T-helper 17 cell (primary cell): ENCODE measurements at regions not wholly inside any gene's neighbourhood (a gene's known extent, or its start where the extent isn't known, plus 50 kb on each side); places are given as distances from the start of the nearest gene placed in this dataset.
"Not testable (repeated sequence)": the region's sequence is repeated elsewhere in the genome, so short reads cannot be mapped to it uniquely, and the experiment has no call there.

Experiments used
- ATAC-seq: fragments of 150-1000 bp; cut with Tn5 transposase; 2 replicates; pipeline ENCODE4 v1.10.0; 2021; ENCODE audit warnings: mild to moderate bottlenecking, moderate library complexity
- DNase-seq, 3 donors: peaks; one replicate each; pipeline versions ENCODE4 v3.0.0 to v3.0.0-alpha.2; 2020 to 2021
- H3K9me3 ChIP-seq: one replicate; pipeline ENCODE4 v1.7.0; 2013; ENCODE audit warnings: low read length, mild to moderate bottlenecking; ENCODE audit not compliant: control insufficient read depth, poor library complexity, severe bottlenecking
- H3K27ac Mint-ChIP-seq: one replicate; pipeline ENCODE4 v1.8.0; 2022; ENCODE audit warnings: mild to moderate bottlenecking, moderate library complexity, mixed read lengths
- H3K27me3 Mint-ChIP-seq: one replicate; pipeline ENCODE4 v1.8.0; 2022; ENCODE audit warnings: mixed read lengths
- H3K36me3 Mint-ChIP-seq: one replicate; pipeline ENCODE4 v1.8.0; 2022; ENCODE audit warnings: low read depth, mixed read lengths
- H3K4me1 Mint-ChIP-seq: one replicate; pipeline ENCODE4 v1.8.0; 2022; ENCODE audit warnings: mild to moderate bottlenecking, mixed read lengths
- H3K4me3 Mint-ChIP-seq: one replicate; pipeline ENCODE4 v1.8.0; 2022; ENCODE audit warnings: mild to moderate bottlenecking, moderate library complexity, mixed read lengths

GRCh38 chr21:13806444-13806843 lies 196.9 kb downstream of the POTED start:
- not testable (repeated sequence) for H3K4me3 Mint-ChIP-seq, H3K9me3 ChIP-seq, H3K27ac Mint-ChIP-seq, H3K27me3 Mint-ChIP-seq, DNase-seq, H3K36me3 Mint-ChIP-seq, ATAC-seq, H3K4me1 Mint-ChIP-seq

GRCh38 chr21:13802757-13803156 lies 193.2 kb downstream of the POTED start:
- not testable (repeated sequence) for H3K36me3 Mint-ChIP-seq, H3K4me3 Mint-ChIP-seq, H3K9me3 ChIP-seq, H3K27me3 Mint-ChIP-seq, ATAC-seq, H3K27ac Mint-ChIP-seq, DNase-seq, H3K4me1 Mint-ChIP-seq
